Stimulated activated CD4-positive, alpha-beta T cell treated with anti-CD3 and anti-CD28 coated beads, TNF-alpha, amount 100 ng/mL, for 24 hours (primary cell): ENCODE measurements at regions not wholly inside any gene's neighbourhood (a gene's known extent, or its start where the extent isn't known, plus 50 kb on each side); places are given as distances from the start of the nearest gene placed in this dataset.
A peak's percentile ranks its signal among the peaks of the same experiment; 100 is the strongest.
"Not testable (repeated sequence)": the region's sequence is repeated elsewhere in the genome, so short reads cannot be mapped to it uniquely, and the experiment has no call there.

Experiments
- DNase-seq, 3 experiments: peaks; one replicate each; pipeline ENCODE4 v3.0.0-alpha.2; 2020; ENCODE audit warnings: low read depth in 3 of 3

DNA sequence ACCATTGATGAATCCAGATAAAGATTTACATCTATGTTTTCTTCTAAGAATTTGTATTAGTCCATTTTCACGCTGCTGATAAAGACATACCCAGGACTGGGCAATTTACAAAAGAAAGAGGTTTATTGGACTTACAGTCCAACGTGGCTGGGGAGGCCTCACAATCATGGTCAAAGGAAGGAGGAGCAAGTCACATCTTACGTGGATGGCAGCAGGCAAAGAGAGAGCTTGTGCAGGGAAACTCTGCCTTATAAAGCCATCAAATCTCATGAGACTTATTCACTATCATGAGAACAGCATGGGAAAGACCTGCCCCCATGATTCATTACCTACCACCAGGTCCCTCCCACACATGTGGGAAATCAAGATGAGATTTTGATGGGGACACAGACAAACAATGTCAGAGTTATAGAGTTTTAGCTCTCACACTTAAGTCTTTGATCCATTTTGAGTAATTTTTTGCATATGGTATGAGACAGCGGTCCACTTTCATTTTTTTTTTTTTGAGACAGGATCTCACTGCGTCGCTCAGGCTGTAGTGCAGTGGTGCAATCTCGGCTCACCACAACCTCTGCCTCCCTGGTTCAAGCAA lies 53.5 kb upstream of the JADE2 start:
- not testable (repeated sequence) for DNase-seq

DNA sequence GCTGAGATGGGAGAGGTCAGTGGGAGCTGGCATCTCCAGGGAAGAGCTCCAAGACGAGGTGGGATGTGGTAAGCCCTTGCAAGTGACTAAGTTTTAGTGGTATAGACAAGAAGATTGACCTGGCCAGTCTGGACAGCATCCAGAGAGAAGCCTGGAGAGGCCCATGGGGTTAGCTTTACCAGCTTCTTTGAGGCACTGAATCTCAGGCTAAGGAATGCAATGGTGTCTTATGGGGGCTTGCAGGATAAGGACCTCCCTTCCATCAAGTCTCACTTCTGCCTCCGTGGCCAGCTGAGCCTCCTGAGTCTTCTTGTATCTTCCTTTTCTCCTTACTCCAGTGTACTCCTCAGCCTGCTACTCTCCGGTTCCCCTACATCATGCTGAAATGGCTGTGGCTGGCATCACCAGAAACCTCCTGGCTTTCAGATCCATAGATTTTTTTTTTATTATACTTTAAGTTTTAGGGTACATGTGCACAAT lies 56.5 kb upstream of the JADE2 start:
- DNase-seq, result no peak

DNA sequence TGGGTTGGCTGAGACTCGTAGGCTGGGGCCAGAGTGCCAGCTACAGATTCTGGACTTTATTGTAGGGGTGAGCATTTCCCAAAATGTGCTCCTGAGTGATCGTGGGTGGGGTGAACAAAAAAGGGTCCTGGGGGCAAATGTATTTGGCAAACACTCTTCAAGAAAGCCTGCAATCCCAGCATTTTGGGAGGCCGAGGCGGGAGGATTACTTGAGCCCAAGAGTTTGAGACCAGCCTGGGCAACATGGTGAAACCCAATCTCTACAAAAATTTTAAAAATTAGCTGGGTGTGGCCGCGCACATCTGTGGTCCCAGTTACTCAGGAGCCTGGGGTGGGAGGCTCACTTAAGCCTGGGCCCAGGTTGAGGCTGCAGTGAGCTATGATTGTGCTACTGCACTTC lies 55.5 kb upstream of the CDKN2AIPNL start:
- no peak for DNase-seq

DNA sequence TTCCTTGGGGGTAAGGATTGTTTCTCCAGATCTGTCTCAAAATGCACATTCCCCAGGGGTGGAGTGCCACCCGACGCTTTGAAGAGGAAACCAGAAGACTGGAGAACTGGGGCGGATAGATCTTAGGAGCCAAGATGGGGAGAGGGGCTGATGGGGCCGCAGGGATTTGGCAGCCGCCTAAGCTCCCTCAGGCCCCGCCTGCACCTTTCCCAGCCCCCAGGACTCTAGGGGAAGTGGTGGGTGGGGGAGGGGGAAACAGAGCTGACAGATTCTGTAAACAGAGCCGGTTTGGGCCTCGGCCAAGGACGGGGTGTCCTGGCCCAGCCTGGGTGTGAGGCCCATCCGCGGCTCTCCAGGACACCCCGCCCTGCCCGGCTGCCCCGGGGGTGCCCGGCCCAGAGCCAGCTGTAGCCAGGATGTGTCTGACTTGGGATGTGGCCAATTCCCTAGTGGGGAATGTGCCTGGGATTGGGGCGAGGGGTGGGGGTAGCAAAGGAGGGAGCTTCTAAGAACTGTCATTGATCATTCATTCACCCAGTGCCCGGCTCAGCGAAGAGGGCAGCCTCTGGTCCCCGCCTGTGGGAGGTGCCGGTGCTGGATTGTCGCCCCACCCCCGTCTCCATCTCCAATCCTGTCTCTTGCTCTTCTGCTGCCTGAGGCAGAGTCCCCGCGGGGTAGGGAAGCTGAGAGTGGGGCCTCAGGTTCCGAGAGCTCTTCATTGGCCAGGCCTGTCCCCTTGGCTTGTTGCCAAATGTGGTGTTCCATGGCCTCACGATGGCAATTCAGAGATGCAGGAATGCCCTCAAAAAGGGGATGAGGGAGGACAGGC lies 54.8 kb upstream of the CDKN2AIPNL start:
- peak in 2 of 3 experiments; percentile 15 to 31 for DNase-seq

DNA sequence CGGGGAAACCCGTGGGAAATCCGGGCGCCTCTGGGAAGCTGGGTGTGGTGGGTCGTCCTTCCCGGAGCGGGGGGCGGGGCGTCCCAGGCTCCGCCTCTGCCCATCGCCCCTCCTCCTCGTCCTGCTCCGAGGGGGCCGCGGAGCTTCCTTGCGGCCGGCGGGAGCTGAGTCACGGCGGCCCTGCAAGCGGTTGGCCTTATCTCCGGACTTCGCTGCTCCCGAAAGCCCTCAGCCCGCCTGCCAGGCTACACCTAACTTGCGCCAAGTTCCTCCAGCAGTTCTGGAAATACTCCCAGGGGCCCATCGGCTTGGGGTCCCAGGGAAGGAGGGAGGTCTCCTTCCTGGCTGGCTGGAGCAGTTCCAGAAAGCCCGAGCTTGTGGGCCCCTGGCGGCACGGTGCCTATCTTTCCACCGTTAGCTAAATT lies 54.1 kb upstream of the CDKN2AIPNL start:
- DNase-seq, result peak; percentile 18 to 60 (median 28)

DNA sequence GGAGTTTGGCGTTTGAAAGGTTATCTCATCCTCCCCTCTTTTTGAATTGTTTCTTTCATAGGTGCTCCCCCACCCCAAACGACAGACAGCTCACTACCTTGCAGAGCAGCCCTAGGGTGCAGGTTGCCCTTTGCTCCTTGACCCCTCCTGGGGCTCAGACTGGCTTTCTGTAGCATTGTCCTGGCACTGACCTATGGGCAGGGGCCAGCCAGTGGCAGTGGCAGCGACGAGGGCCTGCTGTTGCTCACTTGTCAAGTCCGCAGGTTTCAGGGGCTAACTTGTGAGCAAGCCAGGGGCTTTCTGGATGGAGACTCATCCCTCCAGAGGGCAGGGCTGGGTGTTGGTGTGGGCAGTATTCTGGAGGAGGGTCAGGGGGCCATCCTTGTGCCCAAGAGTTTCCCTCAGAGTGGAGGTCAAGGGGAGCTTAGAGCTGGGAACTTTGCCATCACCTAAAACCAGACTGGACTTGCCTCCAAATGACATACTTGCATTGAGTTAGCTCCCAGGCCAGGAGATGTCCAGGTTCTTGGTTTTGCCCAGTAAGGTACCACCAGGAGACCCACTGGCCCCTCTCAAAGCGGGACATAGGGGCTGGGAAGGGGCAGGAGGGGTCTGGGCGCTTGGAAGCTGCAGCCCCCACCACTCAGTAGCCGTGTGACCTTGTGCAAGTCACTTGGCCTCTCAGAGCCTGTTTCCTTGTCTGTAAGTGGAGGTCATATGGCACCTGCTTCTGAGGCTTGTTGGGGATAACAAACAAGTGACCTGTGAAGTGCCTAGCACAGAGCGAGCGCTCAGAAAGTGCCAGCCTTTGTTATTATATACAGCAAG lies 53.5 kb upstream of the CDKN2AIPNL start:
- no peak for DNase-seq

DNA sequence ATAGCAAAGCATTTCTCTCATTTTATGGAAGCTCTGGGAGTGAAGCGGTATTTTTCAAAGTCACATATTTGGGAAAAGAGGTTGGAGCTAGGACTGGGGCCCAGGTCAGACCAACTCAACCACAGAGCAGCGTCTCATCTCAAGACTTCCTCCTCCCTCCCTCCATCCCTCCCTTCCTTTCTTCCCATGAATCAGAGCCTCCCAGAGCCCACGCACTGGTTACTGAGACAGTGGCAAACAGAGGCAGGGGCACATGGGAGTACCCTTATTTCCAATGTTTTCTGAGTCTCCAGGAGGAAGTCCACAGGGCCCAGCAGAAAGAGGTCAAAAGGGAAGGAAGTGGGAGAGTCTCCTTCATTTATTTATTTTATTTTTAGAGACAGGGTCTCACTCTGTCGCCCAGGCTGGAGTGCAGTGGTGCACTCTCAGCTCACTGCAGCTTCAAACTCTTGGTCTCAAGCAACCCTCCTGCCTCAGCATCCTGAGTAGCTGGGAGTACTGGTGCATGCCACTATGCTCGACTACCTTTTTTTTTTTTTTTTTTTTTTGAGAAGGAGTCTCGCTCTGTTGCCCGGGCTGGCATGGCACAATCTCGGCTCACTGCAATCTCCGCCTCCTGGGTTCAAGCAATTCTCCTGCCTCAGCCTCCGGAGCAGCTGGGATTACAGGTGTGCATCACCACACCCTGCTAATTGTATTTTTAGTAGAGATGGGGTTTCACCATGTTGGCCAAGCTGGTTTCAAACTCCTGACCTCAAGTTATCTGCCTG lies 52.5 kb upstream of the CDKN2AIPNL start:
- DNase-seq, result no peak

DNA sequence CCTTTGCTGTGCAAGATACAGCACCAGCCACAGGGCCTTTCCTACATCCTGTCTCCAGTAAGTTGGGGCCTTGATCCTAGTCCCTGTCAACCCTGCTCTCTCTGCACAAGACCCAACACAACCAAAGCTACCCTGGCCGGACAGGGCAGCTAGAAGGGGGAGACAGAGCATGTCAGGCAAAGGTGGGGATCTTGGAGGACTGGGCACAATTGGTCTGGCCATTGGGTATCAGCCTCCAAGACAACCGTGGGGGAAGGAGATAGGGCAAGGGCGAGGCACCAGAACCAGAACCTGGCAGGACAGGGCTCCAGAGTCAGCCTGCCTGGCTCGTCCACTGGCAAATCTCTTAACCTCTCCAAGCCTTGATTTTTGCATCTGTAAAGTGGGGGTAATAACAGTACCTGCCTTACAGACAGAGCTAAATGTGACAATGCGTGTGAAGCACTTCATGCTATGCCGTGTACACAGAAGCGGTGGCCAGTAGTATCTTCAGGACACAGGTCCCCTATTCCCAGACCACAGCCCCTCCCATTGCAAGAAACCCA lies 51.6 kb upstream of the CDKN2AIPNL start:
- no peak for DNase-seq

DNA sequence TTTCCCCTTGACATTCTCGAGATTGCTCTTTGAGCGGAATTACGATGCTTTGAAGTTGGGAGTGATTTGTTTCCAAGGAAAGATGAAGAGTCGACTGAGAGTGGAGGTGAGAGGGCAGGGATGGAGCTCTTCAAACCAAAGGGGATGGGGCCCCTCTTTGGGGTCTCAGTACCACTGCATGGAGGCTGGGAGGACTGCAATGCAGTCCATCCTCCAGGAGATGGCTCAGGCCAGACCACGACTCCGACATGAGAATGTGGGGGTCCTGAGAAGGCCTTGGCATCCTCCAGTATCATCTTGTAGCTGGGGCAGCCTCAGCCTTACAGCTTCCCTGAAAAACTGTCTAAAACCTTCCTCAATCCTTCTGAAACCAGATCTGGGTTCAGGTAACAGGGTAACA lies 51.1 kb upstream of the CDKN2AIPNL start:
- no peak for DNase-seq

DNA sequence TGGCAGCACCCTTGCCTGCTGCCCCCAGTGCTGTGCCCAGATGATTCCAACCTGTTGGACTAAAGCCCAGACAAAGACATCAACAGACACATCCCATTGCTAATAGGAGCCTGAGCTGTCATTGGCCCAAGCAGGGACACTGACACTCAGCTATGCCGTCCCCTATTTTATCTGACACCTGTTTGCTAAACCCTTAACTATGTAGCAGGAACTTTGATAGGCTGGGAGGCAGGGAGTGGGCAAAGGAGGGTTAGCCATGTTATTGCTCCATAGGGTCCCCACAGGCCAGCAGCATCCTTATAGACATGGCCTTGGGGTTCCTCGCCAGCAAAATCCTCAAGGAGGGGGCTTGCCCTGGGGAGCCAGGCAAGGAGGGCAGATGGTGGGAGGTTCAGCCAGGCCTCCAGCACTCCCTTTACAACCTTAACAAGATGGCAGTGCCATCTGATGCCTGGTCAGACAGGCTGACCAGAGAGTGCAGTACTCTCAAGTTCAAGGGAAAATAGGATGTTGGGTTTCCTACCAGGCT lies 50.4 kb upstream of the CDKN2AIPNL start:
- DNase-seq, result no peak
